NCI-H460 (cell line): ENCODE measurements at regions not wholly inside any gene's neighbourhood (a gene's known extent, or its start where the extent isn't known, plus 50 kb on each side); places are given as distances from the start of the nearest gene placed in this dataset.
A peak's percentile ranks its signal among the peaks of the same experiment; 100 is the strongest.

Experiments used
- DNase-seq: peaks from one replicate; pipeline ENCODE4 v3.0.0-alpha.2; 2016; ENCODE audit warnings: low read depth; ENCODE audit errors: extremely low read depth

DNA sequence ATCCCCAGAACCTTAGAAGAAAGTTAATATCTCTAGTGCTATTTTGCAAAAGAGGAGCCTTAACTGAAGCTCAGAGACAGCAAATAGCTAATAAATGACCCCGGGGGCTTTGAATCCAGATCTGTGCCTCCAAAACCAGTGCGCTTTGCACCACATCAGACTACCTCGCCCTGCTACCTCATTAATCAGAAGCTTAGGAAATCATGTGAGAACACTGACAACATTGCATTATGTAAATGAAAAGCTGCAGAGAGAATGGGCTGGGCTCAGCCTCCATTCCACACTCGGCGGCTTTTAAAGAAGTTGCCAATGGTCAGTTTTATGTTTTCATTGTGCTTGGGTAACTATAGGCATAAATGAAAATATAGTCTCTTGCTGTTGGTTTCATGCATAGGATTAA lies 54.0 kb upstream of the STMND1 start:
- DNase-seq, result no peak

DNA sequence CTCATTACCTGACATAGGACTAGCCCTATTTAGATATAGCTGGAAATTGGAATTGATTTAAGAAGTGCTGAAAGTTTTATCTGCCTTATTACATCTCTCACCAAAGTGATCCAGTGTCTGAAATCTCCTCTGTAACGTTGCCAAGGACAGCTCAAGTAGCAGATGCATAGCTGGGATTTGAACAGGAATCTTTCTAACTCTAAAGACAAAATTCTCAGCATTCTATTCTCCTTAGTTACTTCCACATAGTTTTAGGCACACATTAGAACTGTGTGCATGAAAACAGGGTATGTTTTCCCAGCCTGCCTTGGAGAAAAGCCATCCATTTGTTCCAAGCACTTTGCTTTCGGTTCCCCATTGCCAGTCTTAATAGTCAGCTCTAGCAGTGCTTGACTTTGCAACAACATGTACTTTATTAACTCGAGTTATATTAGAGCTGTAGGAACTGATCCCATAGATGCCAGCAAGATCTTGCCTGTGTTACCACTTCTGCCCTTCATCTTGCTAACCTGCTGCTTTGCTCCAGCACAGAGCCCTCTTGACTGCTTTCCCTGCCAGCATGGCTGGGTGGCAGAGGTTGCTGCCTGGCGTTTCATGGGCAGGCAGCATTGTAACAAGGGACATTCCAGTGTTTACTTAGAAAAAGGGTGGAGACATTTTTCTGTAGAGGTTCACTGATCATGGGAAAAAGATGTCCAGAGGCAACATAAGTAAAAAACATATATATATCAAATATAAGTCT lies 56.1 kb upstream of the STMND1 start:
- DNase-seq, result no peak

DNA sequence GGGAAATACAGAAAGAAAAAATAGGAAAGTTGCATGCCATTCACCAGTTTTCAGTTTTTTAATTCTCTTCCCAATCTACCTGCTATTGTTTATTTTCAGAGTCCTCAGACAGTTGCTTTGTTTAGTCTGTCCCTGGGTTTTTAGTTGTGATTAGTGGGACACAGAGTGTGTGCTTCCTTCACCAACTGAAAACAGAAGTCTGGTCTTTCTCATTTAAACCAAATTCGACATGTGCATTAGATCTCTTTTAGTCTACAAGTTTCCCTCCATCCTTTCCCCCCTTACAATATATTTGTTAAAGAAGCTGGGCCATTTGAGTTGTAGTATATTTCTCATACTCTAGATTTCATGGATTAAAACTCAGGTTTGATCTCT lies 58.7 kb upstream of the STMND1 start:
- DNase-seq, result no peak

DNA sequence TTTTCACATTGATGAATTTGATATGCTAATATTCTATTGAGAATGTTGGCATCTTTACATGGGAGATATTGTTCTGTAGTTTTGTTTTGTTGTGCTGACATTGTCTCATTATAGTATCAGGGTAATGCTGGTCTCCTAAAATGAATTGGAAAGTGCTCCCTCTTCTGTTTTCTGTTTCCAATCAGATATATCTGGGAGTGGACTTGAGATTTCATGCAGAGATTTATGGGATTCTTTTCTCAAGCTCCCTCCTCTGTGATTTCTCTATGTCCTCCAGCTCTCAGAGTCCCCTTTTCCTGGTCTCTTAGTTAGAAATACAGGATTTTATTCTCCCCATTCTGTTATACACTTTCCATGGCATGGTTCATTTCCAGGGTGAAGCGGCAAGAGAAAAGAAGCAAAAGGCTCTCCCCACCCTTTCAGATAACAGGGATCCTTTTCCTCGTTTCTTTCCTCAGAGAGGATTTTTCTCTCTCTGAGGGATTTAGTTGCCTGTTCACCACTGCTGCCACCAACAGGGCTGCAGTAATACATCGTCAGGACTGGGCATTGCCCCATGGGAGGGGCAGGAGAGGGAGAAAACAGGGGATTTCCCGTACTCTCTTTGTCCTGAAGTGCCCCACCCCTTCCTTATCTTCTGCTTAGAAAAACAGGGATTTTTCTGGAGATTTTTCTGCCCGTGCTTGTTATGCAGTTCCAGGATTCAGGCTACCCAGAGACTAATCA lies 59.3 kb upstream of the STMND1 start:
- DNase-seq, result peak; percentile 36

DNA sequence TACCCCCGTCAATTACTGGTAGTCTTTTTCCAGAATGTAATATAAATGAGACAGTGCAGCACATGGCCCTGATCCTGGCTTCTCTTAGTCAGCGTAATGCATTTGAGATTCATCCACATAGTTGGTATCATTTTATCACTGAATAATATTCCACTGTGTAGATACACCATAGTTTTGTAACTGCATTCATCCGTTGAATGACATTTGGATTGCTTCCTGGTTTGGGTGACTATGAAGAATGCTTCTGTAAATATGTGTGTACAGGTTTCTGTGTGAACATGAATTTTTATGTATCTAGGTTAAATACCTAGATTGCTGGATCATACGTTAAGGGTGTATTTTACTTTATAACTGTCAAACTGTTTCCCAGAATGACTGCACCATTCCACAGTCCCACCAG lies 62.6 kb upstream of the STMND1 start:
- no peak for DNase-seq

DNA sequence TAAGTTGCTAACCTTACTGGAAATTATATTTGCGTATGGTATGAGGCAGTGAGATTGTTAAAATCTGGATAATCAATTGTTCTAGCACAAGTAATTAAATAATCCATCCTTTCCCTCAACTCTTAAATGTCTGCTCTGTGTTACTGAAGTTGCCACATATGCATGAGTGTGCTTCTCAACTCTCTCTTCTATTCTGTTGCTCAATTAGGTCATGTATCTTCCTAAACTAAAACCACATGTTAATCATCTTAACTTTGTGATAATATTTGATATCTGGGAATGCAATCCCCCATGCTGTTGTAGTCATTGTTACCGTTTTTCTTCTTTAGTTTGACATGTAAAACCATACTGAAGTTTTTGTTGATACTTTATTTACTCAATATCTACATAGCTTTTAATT lies 63.5 kb upstream of the STMND1 start:
- DNase-seq, result no peak

DNA sequence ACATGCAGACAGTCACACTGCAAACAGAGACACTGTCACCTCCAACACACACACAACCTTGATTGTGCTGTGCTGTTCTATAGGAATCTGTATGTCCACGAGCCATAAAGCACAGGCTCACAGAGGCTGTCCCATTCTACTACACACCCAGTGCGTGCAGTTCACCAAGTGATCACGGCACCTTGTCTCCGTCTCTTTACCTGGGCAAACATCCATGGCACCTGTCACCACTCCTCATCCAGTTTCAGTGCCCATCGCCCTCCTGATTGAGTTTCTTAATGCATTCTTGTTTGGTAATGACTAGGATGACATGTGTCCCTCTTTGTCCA lies 65.8 kb upstream of the STMND1 start:
- no peak for DNase-seq

DNA sequence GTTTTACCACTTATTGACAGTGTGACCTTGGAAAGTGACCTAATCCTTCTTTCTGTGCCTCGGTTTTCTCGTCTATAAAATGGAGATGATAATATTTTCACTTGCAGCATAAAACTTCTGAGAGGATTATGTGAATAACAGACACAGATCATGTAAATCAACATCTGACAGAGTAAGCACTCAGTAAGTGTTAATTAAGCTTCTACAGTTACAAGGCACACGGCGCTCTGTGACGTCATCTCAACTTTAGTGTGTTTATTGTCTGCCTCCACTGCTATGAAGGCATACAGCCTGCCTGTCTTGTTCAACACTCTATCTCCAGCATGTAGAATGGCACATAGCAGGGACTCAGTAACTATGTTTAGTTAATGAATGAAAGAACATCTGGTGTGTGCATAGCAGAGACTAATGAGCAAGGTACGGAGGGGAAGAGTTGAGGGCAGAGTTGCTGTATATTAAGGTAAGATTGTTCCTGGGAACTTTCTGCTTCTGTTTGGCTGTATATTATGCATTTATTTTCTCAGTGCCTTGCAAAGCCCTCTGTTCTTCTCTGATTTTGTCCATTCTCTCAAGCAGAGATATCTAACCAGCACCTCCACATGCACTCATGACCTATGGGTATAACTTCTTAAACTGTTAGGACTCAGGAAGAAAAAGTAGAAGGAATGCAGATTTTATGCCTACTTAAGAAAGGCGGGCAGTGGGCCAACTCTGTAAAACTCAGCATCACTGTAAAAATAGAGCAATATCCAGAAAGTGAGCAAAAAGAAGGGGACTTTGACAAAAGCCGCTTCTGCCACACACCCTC lies 66.4 kb upstream of the STMND1 start:
- DNase-seq, result no peak

DNA sequence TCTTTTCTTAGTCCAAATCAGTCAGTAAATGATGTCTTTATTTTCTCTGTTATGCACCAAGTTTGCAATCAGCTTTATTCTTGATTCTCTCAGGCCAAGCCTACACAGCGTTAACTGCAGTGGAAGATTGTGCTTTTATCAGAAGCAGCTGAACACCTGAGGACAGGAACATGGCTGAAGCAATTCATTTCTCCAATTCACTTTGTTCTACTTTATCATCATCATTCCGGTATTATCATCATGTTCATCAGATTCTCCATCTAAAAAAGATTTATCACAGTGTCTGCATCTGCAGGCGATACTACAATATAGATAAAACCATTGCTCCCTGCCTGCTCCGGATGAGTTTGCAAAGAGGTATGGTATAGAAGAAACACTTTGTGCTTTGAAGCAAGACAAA lies 68.1 kb upstream of the STMND1 start:
- DNase-seq, result no peak

DNA sequence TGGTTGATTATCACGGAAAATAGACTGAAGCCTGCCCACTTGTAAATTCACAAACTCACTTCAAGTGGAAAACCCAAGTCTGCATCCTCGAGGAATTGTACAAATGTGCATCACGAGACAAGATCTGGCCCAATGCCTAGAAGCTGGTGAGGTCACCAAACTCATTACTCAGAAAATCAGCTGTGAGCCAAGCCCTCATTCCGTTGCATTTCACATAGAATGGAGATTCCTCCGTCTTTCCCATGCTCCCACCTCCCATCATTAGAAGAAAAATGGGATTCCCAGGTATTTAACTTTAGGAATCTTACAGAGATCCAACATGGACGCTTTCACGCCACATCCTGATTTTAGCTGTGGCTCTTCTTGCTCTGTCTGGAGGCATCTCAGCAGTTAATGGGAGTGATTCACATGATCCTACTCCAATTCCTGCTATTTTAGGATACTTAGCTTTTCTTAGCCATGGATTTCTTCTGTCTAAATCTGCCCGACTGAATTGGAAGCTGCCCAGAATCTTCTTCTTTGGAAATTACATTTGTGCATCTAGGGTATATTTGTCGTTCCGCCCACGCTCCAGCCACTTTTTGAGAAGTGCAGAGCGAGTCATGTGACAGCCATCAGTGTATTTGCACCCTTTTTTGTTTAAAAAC lies 68.7 kb upstream of the STMND1 start:
- DNase-seq, result no peak

DNA sequence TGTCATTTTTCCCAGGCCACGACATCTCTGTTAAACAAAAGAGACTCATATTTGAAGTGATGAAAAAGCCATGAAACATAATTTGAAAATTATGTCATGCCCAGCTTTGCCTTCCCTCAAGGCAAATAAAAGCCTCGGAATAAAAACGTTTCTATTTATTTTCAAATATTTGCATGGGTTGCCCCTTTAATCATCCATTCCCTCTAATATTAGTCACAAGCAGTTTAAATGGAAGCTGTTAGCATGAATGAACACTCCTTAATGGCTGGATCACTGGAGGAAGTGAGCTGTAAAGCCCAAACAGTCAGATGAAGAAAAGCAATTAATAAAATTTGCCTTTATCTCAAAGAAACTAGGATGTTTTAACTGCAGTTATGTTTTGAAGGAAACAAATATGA lies 69.3 kb upstream of the STMND1 start:
- DNase-seq, result no peak

DNA sequence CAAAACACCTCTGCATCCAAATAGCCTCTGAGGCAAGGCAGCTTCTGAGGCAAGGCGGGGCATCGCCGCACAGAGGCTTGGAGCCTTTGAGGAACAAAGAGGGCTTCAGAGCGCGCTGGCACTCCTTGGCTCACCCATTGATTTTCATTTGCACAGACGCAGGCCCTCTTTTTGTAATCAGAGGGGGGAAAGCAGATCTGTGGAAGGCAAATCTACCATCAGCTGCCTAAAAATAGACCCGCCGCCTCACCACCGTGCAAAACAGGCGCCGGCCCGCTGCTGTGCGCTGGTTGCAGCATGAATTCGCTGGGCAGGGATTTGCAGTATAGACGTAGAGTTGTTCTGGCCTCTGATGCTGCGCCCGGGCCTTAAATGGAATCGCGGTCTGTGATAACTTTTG lies 69.9 kb upstream of the STMND1 start:
- no peak for DNase-seq

DNA sequence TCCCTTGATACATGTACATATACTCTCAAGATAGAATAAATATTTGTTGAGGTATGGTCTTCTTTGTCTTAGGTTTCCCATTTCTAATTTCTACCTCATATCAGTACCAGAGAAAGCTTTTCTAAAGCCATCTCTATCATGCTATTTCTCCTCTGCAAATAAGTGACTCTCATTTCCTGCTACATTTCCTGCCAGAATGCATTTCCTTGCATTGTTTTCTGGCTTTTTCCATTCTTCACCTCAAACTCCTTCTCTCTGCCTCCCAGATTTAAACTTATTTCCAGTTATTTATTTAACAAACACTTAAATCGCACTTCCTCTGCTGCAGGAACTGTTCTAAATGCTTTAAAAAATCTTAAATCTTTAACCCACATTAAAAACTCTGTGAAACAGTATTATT lies 74.4 kb upstream of the STMND1 start:
- no peak for DNase-seq

DNA sequence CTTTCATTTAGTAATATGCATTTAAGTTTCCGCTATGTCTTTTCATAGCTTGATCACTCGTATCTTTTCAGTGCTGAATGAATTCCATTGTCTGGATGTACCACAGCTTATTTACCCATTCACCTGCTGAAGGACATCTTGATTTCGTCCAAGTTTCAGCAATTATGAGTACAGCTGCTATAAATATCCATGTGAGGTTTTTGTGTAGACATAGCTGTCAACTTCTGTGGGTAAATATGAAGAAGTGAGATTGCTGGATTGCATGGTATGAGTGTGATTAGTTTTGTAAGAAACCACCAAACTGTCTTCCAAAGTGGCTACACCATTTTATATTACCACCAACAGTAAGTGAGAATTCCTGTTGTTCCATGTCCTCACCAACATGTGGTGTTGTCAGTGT lies 79.2 kb upstream of the STMND1 start:
- no peak for DNase-seq

DNA sequence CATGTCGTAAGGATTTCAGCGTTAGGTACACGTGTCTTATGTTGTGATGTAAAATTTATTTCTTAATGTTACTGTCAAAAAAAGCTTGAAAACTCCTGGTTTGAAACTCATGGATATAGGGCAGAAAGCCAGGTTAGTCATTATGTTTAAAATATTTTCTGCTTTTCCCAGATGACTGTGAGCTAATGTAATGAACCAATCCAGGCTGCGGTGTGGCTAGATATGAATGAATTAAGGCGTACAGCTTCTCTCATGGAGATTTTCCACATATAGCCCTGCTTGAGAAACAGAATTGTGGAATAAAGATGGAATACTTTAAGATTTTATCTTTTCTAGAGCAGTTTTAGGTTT lies 80.3 kb upstream of the STMND1 start:
- no peak for DNase-seq

DNA sequence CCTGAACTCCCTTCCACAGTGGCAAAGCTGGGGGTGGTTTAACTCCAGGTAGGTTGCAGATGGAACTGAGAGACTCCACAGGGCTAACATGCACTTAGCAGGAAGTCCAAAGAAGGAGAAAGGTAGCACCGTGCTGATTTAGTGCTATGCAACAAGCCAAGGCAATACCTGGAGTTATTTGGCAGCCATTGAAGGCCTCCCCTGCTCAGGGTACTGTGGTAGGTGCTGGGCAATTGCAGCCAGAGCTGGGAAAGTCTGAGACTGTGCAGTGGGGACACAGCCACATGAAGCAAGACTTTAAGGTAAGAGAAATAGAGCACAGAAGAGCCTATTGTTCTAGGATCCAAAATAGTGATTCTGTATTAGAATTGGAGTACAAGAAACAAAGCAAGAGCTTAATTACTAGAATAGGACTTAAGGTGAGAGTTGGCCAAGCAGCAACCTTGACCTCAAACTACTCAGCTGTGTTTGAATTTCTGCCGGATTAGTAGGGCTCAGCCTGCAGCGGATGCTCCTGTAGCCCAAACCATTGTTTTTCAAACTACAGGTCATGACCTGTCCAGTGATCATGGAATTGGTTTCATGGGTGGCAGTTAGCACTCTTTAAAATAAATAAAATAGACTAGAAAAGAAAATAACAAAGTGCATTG lies 80.8 kb upstream of the STMND1 start:
- DNase-seq, result no peak

DNA sequence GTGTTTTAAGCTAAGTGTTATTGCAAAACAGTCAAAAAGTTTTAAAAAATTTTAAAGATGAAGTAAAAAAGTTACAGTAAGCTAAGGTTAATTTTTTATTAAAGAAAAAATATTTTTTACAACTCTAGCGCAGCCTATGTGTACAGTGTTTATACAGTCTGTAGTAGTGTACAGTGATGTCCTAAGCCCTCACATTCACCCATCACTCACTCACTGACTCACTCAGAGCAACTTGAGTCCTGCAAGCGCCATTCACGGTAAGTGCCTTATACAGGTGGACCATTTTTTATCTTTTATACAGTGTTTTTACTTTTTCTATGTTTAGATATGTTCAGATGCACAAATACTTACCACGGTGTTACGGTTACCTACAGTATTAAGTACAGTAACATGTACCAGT lies 83.4 kb upstream of the STMND1 start:
- DNase-seq, result no peak

DNA sequence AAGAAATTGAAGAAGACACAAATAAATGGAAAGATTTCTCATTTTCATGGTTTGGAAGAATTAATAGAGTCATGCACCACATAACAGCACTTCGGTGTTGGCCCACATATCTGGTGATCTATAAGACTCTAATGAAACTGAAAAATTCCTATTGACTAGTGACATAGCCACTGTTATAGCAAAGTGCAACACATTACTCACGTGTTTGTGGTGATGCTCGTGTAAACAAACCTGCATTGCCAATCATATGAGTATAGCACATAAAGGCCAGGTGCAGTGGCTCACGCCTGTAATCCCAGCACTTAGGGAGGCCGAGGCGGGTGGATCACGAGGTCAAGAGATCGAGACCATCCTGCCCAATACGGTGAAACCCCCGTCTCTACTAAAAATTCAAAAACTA lies 84.4 kb upstream of the STMND1 start:
- DNase-seq, result no peak

DNA sequence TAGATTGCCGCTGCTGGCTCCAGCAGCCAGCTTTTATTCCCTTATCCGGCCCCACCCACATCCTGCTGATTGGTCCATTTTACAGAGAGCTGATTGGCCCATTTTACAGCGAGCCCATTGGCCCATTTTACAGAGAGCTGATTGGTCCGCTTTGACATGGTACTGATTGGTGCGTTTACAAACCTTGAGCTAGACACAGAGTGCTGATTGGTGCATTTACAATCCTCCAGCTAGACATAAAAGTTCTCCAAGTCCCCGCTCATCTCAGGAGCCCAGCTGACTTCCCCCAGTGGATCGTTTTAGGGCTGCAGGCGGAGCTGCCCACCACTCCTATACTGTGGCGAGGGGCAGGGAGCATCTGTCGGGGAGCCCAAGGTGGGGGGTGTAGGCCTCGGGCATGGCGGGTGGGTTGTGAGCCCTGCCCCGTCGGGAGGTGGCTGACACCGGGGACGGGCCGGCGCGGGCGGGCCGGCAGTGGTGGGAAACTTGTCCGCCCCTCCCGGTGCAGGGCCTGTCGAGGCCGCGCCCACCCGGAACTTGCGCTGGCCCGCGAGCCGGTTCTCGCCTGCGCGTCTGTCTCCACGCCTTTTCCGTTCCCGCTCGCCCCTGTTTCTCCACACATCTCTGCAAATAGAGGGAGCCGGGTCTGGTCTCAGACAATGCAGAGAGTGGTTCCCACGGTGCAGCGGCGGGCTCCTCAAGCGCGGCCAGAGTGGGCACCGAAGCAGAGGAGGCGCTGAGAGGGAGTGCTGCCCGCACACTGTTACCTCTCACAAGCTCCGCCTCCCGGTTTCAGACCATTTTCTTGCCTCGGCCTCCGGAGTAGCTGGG lies 86.1 kb upstream of the STMND1 start:
- no peak for DNase-seq

DNA sequence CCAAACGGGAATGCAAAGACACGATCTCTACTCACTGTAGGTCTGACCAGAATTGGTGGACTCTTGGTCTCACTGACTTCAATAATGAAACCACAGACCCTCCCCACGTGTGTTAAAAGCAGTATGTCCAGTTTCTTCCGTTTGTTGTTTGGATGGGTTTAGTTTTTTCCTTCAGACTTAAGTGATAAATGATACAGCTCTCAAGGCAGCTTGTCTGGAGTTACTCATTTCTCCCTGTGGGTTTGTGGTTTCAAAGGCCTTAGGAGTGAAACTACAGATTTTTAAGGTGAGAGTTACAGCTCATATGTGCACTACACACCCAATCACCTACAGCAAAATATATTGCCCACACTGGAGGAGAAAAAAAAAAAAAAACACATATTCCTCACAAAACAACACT lies 86.7 kb upstream of the STMND1 start:
- no peak for DNase-seq
